Mesothelial cell of epicardium (in vitro differentiated cells): ENCODE measurements at regions not wholly inside any gene's neighbourhood (a gene's known extent, or its start where the extent isn't known, plus 50 kb on each side); places are given as distances from the start of the nearest gene placed in this dataset.

Experiments
- DNase-seq, 2 experiments: peaks; one replicate each; pipeline ENCODE4 v3.0.0; 2021; ENCODE audit warnings: low spot score in 2 of 2; ENCODE audit not compliant: unreplicated experiment in 2 of 2
- H3K27ac Mint-ChIP-seq: 2 replicates; pipeline ENCODE4 v1.8.0; 2021; ENCODE audit warnings: mixed read lengths
- H3K27me3 Mint-ChIP-seq: 2 replicates; pipeline ENCODE4 v1.8.0; 2021; ENCODE audit warnings: low read depth, mixed read lengths
- H3K36me3 Mint-ChIP-seq: 2 replicates; pipeline ENCODE4 v1.8.0; 2021; ENCODE audit warnings: mixed read lengths
- H3K4me1 Mint-ChIP-seq: 2 replicates; pipeline ENCODE4 v1.8.0; 2021; ENCODE audit warnings: mixed read lengths
- H3K4me3 Mint-ChIP-seq: 2 replicates; pipeline ENCODE4 v1.8.0; 2021; ENCODE audit warnings: mild to moderate bottlenecking, moderate library complexity, mixed read lengths
- H3K9me3 Mint-ChIP-seq: 2 replicates; pipeline ENCODE4 v1.8.0; 2021; ENCODE audit warnings: mixed read lengths
- TF ChIP-seq, protein P1 (sequence below): fragments of 200-600 bp; sonication (generic); IDR thresholded peaks from one replicate; pipeline ENCODE4 v1.5.0; 2021; ENCODE audit warnings: antibody characterized with exemption; ENCODE audit not compliant: unreplicated experiment

DNA sequence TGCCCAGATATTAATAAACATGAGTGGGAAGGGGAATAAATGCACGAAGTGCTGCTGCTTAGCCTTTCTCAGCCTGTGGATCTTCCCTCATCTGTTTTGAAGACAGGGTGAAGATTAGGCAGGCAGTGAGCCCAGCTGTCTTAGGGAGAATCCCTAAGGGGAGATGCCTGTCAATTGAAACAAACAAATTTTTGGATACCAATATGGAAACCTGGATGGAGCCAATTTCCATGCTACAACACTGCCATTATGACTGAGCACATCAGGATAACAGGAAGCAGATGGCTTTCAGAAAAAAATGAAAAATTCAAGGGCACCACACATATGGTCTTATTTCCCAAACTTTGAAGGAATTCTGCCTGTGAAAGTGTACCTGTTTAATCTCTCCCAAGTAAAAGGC lies 80.3 kb downstream of the HMHB1 start:
- Mint-ChIP-seq H3K27ac (no peak overlapping the region), H3K4me1 (peaks cover 50% of the 10 kb centered on the region), H3K27me3 (no peaks in the 10 kb centered on the region), H3K36me3 (no peaks in the 10 kb centered on the region), H3K4me3 (no peak overlapping the region), H3K9me3 (no peaks in the 10 kb centered on the region)
- TF ChIP-seq, protein P1, sequence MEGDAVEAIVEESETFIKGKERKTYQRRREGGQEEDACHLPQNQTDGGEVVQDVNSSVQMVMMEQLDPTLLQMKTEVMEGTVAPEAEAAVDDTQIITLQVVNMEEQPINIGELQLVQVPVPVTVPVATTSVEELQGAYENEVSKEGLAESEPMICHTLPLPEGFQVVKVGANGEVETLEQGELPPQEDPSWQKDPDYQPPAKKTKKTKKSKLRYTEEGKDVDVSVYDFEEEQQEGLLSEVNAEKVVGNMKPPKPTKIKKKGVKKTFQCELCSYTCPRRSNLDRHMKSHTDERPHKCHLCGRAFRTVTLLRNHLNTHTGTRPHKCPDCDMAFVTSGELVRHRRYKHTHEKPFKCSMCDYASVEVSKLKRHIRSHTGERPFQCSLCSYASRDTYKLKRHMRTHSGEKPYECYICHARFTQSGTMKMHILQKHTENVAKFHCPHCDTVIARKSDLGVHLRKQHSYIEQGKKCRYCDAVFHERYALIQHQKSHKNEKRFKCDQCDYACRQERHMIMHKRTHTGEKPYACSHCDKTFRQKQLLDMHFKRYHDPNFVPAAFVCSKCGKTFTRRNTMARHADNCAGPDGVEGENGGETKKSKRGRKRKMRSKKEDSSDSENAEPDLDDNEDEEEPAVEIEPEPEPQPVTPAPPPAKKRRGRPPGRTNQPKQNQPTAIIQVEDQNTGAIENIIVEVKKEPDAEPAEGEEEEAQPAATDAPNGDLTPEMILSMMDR: no peak
- no peak for DNase-seq

DNA sequence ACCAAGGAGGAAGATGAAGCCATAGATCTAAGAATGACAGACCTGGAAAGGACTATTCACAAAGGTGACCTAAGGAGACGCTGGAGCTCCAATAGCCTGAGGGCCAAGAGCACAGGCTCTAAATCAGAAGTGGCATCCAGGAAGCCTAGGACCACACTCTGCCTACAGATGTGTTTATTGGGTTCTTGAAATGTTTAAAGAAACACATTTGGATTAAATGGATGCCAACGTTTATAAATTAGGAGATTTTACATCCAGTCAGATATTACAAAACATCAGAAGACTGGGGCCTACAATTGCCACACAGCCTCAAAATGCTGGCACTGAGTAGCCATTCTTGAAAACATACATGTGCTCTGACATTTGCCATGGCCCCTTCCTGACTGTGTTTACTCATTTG lies 80.9 kb downstream of the HMHB1 start:
- H3K4me1 Mint-ChIP-seq: peaks cover 50% of the 10 kb centered on the region
- no peak for DNase-seq
- H3K9me3 Mint-ChIP-seq: no peaks in the 10 kb centered on the region
- no peaks in the 10 kb centered on the region for H3K27me3 Mint-ChIP-seq
- H3K27ac Mint-ChIP-seq: no peak overlapping the region
- H3K4me3 Mint-ChIP-seq: no peak overlapping the region
- TF ChIP-seq, protein P1: no peak
- no peaks in the 10 kb centered on the region for H3K36me3 Mint-ChIP-seq

DNA sequence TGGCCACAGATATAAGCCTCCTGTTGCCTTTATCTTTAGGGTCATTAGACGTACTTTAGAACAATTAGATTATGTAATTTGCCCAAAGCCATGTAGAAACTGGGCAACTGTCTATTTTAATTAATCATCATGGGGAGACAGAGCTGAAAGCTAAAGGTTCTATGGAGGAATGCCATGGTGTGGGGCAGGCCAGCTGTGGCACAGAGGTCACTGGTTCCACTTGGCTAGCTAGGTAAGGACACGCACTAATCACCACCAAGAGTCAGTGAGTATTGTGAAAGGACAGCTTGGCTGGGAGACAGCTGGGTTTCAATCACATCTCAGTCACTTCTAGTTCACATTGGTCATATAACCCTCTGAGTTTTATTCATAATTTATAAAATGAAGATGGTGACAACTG lies 81.7 kb downstream of the HMHB1 start:
- TF ChIP-seq, protein P1: no peak
- no peak overlapping the region for H3K4me3 Mint-ChIP-seq
- peaks cover 49% of the 10 kb centered on the region for H3K4me1 Mint-ChIP-seq
- H3K9me3 Mint-ChIP-seq: no peaks in the 10 kb centered on the region
- H3K27ac Mint-ChIP-seq: no peak overlapping the region
- DNase-seq: no peak
- H3K36me3 Mint-ChIP-seq: no peaks in the 10 kb centered on the region
- no peaks in the 10 kb centered on the region for H3K27me3 Mint-ChIP-seq

DNA sequence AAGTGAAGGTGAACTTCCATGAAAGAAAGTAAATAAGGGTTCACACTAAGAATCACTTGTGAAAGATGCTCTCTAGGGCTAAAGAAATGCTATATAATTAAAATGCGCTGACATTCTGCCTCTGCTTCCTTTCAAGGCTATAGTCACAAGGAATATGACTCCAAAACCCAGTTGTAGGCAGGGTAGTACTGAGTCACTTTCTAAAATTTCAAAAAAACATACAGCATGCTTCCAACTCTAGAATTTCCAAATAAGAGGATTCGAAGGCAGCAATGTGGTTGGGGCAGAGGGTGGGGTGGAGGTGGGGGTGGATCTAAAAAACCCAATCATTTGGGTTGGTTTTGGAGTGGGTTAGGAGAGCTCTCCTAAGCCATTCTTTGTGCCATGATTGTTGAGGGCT lies 84.6 kb downstream of the HMHB1 start:
- Mint-ChIP-seq H3K36me3 (no peaks in the 10 kb centered on the region), H3K27ac (peak overlapping the region; percentile 27), H3K4me1 (peaks cover 38% of the 10 kb centered on the region), H3K9me3 (no peaks in the 10 kb centered on the region), H3K4me3 (no peak overlapping the region), H3K27me3 (peaks cover 10% of the 10 kb centered on the region)
- DNase-seq: no peak
- TF ChIP-seq, protein P1: no peak

DNA sequence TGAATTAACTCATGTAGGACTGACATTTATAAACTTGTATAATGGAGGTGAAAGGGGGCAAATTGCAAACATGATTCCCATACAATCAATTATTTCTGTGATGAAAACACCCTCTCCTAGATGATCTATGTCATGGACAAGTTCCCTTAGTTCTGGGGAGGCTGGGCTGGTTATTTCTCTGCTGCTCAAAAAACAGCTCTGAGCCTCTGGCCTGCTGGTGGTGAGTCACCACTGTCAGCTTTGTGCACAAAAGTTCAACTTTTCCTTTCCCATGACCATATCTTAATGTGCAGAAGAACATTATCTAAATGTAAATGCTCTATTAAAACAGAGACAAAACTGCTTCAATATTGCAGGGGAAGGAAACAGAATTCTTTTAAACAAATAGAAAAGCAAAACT lies 85.0 kb downstream of the HMHB1 start:
- Mint-ChIP-seq H3K27me3 (peaks cover 10% of the 10 kb centered on the region), H3K27ac (peak overlapping the region; percentile 51), H3K36me3 (no peaks in the 10 kb centered on the region), H3K4me3 (no peak overlapping the region), H3K9me3 (no peaks in the 10 kb centered on the region), H3K4me1 (peaks cover 36% of the 10 kb centered on the region)
- TF ChIP-seq, protein P1: no peak
- DNase-seq: no peak

DNA sequence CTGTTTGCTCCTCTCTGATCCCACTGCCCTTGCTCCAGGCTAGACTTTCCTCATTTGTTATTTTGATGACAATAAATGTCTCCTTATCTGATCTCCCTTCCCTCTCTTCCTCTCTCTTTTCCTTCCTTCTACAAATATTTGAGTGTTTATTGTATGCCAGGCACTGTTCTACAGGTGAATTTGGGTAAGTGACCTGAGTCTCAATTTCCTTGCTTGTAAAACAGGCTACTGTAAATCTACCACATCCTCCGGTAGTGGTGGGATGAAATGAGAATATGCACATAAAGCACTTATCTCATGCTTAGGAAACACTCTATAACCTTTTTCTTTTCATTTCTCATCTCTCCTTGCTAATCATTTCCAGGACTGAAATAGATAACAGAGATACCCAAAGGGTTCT lies 86.4 kb downstream of the HMHB1 start:
- Mint-ChIP-seq H3K4me3 (no peak overlapping the region), H3K9me3 (no peaks in the 10 kb centered on the region), H3K36me3 (no peaks in the 10 kb centered on the region), H3K4me1 (peaks cover 33% of the 10 kb centered on the region), H3K27me3 (peaks cover 10% of the 10 kb centered on the region), H3K27ac (peak overlapping the region; percentile 91)
- DNase-seq: no peak
- TF ChIP-seq, protein P1: no peak
